ENCODE measurements at regions not wholly inside any gene's neighbourhood (a gene's known extent, or its start where the extent isn't known, plus 50 kb on each side); places are given as distances from the start of the nearest gene placed in this dataset.
"Not testable (repeated sequence)": the region's sequence is repeated elsewhere in the genome, so short reads cannot be mapped to it uniquely, and the experiment has no call there.

- no peaks in the 10 kb centered on the region for H3K9me3 ChIP-seq (replicated peaks; ENCODE audit: low read length)
- H3K9ac ChIP-seq (ENCODE audit: low read depth, low read length): no peak overlapping the region
- H3K36me3 ChIP-seq (ENCODE audit: insufficient read depth, low read length): no peaks in the 10 kb centered on the region
- no peak overlapping the region for H3K4me2 ChIP-seq (ENCODE audit: low read length)
- no peaks in the 10 kb centered on the region for H3K27me3 ChIP-seq (ENCODE audit: control insufficient read depth, insufficient read depth, low read length)
- H3K4me3 ChIP-seq (ENCODE audit: low read length): no peak overlapping the region
- no peaks in the 10 kb centered on the region for H3K4me1 ChIP-seq (ENCODE audit: control insufficient read depth, insufficient read depth, low read length)
These were observed 110.4 kb upstream of the BMPER start for GRCh38 chr7:33794959-33795358.

GRCh38 chr7:33796538-33796937, 108.8 kb upstream of the BMPER start:
- Histone ChIP-seq H3K27me3 (ENCODE audit: control insufficient read depth, insufficient read depth, low read length) (no peaks in the 10 kb centered on the region), H3K36me3 (ENCODE audit: insufficient read depth, low read length) (no peaks in the 10 kb centered on the region)

GRCh38 chr7:33797512-33797911, 107.8 kb upstream of the BMPER start:
- H3K36me3 ChIP-seq (ENCODE audit: insufficient read depth, low read length); H3K4me2 ChIP-seq (ENCODE audit: low read length); H3K27me3 ChIP-seq (ENCODE audit: control insufficient read depth, insufficient read depth, low read length); H3K4me1 ChIP-seq (ENCODE audit: control insufficient read depth, insufficient read depth, low read length); H3K9ac ChIP-seq (ENCODE audit: low read depth, low read length); H3K4me3 ChIP-seq (ENCODE audit: low read length); H3K9me3 ChIP-seq (replicated peaks; ENCODE audit: low read length): not testable (repeated sequence)

More at GRCh38 chr7:33796538-33796937, 108.8 kb upstream of the BMPER start:
- Histone ChIP-seq H3K4me1 (ENCODE audit: control insufficient read depth, insufficient read depth, low read length) (no peaks in the 10 kb centered on the region), H3K9ac (ENCODE audit: low read depth, low read length) (no peak overlapping the region), H3K4me2 (ENCODE audit: low read length) (no peak overlapping the region), H3K4me3 (ENCODE audit: low read length) (no peak overlapping the region), H3K9me3 (replicated peaks; ENCODE audit: low read length) (no peaks in the 10 kb centered on the region)

- no peak overlapping the region for H3K4me3 ChIP-seq (ENCODE audit: low read length)
- no peaks in the 10 kb centered on the region for H3K4me1 ChIP-seq (ENCODE audit: control insufficient read depth, insufficient read depth, low read length)
- H3K9ac ChIP-seq (ENCODE audit: low read depth, low read length): no peak overlapping the region
- no peak overlapping the region for H3K4me2 ChIP-seq (ENCODE audit: low read length)
- no peaks in the 10 kb centered on the region for H3K27me3 ChIP-seq (ENCODE audit: control insufficient read depth, insufficient read depth, low read length)
- H3K9me3 ChIP-seq (replicated peaks; ENCODE audit: low read length): no peaks in the 10 kb centered on the region
- no peaks in the 10 kb centered on the region for H3K36me3 ChIP-seq (ENCODE audit: insufficient read depth, low read length)
These were observed 106.5 kb upstream of the BMPER start for GRCh38 chr7:33798686-33799325.

GRCh38 chr7:33799766-33800165, 105.6 kb upstream of the BMPER start:
- Histone ChIP-seq H3K9me3 (replicated peaks; ENCODE audit: low read length) (no peaks in the 10 kb centered on the region), H3K36me3 (ENCODE audit: insufficient read depth, low read length) (no peaks in the 10 kb centered on the region), H3K4me3 (ENCODE audit: low read length) (no peak overlapping the region), H3K9ac (ENCODE audit: low read depth, low read length) (no peak overlapping the region), H3K4me2 (ENCODE audit: low read length) (no peak overlapping the region), H3K27me3 (ENCODE audit: control insufficient read depth, insufficient read depth, low read length) (no peaks in the 10 kb centered on the region), H3K4me1 (ENCODE audit: control insufficient read depth, insufficient read depth, low read length) (no peaks in the 10 kb centered on the region)

GRCh38 chr7:33802600-33802999, 102.7 kb upstream of the BMPER start:
- H3K4me1 ChIP-seq (ENCODE audit: control insufficient read depth, insufficient read depth, low read length): peaks cover 21% of the 10 kb centered on the region
- H3K9ac ChIP-seq (ENCODE audit: low read depth, low read length): no peak overlapping the region
- H3K36me3 ChIP-seq (ENCODE audit: insufficient read depth, low read length): no peaks in the 10 kb centered on the region
- H3K9me3 ChIP-seq (replicated peaks; ENCODE audit: low read length): no peaks in the 10 kb centered on the region
- H3K4me3 ChIP-seq (ENCODE audit: low read length): no peak overlapping the region
- no peak overlapping the region for H3K4me2 ChIP-seq (ENCODE audit: low read length)
- no peaks in the 10 kb centered on the region for H3K27me3 ChIP-seq (ENCODE audit: control insufficient read depth, insufficient read depth, low read length)

GRCh38 chr7:33804140-33804660, 101.1 kb upstream of the BMPER start:
- no peaks in the 10 kb centered on the region for H3K27me3 ChIP-seq (ENCODE audit: control insufficient read depth, insufficient read depth, low read length)
- peaks cover 36% of the 10 kb centered on the region for H3K4me1 ChIP-seq (ENCODE audit: control insufficient read depth, insufficient read depth, low read length)
- H3K36me3 ChIP-seq (ENCODE audit: insufficient read depth, low read length): no peaks in the 10 kb centered on the region
- no peaks in the 10 kb centered on the region for H3K9me3 ChIP-seq (replicated peaks; ENCODE audit: low read length)
- no peak overlapping the region for H3K9ac ChIP-seq (ENCODE audit: low read depth, low read length)
- H3K4me2 ChIP-seq (ENCODE audit: low read length): no peak overlapping the region
- H3K4me3 ChIP-seq (ENCODE audit: low read length): no peak overlapping the region

GRCh38 chr7:33805630-33806233, 99.6 kb upstream of the BMPER start:
- no peaks in the 10 kb centered on the region for H3K27me3 ChIP-seq (ENCODE audit: control insufficient read depth, insufficient read depth, low read length)
- no peak overlapping the region for H3K9ac ChIP-seq (ENCODE audit: low read depth, low read length)
- no peak overlapping the region for H3K4me2 ChIP-seq (ENCODE audit: low read length)
- no peaks in the 10 kb centered on the region for H3K36me3 ChIP-seq (ENCODE audit: insufficient read depth, low read length)
- no peak overlapping the region for H3K4me3 ChIP-seq (ENCODE audit: low read length)
- H3K9me3 ChIP-seq (replicated peaks; ENCODE audit: low read length): no peaks in the 10 kb centered on the region
- peaks cover 39% of the 10 kb centered on the region for H3K4me1 ChIP-seq (ENCODE audit: control insufficient read depth, insufficient read depth, low read length)

GRCh38 chr7:33806298-33807154, 98.8 kb upstream of the BMPER start:
- peaks cover 39% of the 10 kb centered on the region for H3K4me1 ChIP-seq (ENCODE audit: control insufficient read depth, insufficient read depth, low read length)
- no peak overlapping the region for H3K4me2 ChIP-seq (ENCODE audit: low read length)
- no peaks in the 10 kb centered on the region for H3K36me3 ChIP-seq (ENCODE audit: insufficient read depth, low read length)
- no peaks in the 10 kb centered on the region for H3K9me3 ChIP-seq (replicated peaks; ENCODE audit: low read length)
- no peaks in the 10 kb centered on the region for H3K27me3 ChIP-seq (ENCODE audit: control insufficient read depth, insufficient read depth, low read length)
- no peak overlapping the region for H3K4me3 ChIP-seq (ENCODE audit: low read length)
- peak overlapping the region; percentile 10 for H3K9ac ChIP-seq (ENCODE audit: low read depth, low read length)

- Histone ChIP-seq H3K9me3 (replicated peaks; ENCODE audit: low read length) (no peaks in the 10 kb centered on the region), H3K4me3 (ENCODE audit: low read length) (no peak overlapping the region), H3K9ac (ENCODE audit: low read depth, low read length) (peak overlapping the region; percentile 55), H3K4me1 (ENCODE audit: control insufficient read depth, insufficient read depth, low read length) (peaks cover 39% of the 10 kb centered on the region), H3K4me2 (ENCODE audit: low read length) (no peak overlapping the region), H3K36me3 (ENCODE audit: insufficient read depth, low read length) (no peaks in the 10 kb centered on the region), H3K27me3 (ENCODE audit: control insufficient read depth, insufficient read depth, low read length) (no peaks in the 10 kb centered on the region)
These were observed 98.2 kb upstream of the BMPER start for GRCh38 chr7:33807155-33807530.

- H3K4me3 ChIP-seq (ENCODE audit: low read length): peak overlapping the region; percentile 3
- peak overlapping the region; percentile 66 for H3K4me2 ChIP-seq (ENCODE audit: low read length)
- H3K4me1 ChIP-seq (ENCODE audit: control insufficient read depth, insufficient read depth, low read length): peaks cover 39% of the 10 kb centered on the region
- peak overlapping the region; percentile 55 for H3K9ac ChIP-seq (ENCODE audit: low read depth, low read length)
- no peaks in the 10 kb centered on the region for H3K27me3 ChIP-seq (ENCODE audit: control insufficient read depth, insufficient read depth, low read length)
- no peaks in the 10 kb centered on the region for H3K9me3 ChIP-seq (replicated peaks; ENCODE audit: low read length)
- H3K36me3 ChIP-seq (ENCODE audit: insufficient read depth, low read length): no peaks in the 10 kb centered on the region
These were observed 97.4 kb upstream of the BMPER start for GRCh38 chr7:33807779-33808482.

All from skeletal muscle satellite cell (primary cell).